ENCODE measurements at regions not wholly inside any gene's neighbourhood (a gene's known extent, or its start where the extent isn't known, plus 50 kb on each side); places are given as distances from the start of the nearest gene placed in this dataset.
"Not testable (repeated sequence)": the region's sequence is repeated elsewhere in the genome, so short reads cannot be mapped to it uniquely, and the experiment has no call there.

DNA sequence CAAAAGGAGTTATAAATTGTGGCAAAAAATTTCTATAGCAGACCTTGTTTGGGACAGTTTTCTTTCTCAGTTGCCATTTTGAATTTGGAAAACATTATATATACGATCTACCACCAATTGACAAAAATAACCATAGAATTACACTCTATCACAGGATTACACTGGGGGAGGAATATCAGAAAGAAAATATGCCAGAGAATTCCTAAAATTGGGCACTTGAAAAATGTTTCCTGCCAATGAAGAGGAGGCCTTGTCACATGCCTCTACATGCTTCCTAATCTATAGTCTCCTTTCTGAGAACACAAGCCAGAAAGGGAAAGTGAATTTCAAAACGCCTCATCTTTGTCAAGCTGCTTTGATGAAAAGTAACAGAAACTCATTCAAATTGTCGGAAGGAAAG lies 78.5 kb upstream of the DNAH5 start:
- Histone ChIP-seq H3K4me3 (replicated peaks; ENCODE audit: insufficient read depth, low read length) (no peak overlapping the region), H3K27me3 (ENCODE audit: insufficient read depth, poor library complexity, severe bottlenecking) (no peaks in the 10 kb centered on the region), H3K27ac (replicated peaks) (no peak overlapping the region)
- TF ChIP-seq REST (IDR thresholded peaks at IDR 0.05; ENCODE audit: insufficient replicate concordance, low read depth) (no peak), POLR2AphosphoS5 (IDR thresholded peaks at IDR 0.05; ENCODE audit: low read depth) (no peak), SPI1 (IDR thresholded peaks at IDR 0.05; ENCODE audit: borderline replicate concordance, low read depth) (no peak), GABPA (IDR thresholded peaks at IDR 0.05; ENCODE audit: low read depth) (no peak)
- TF ChIP-seq, protein P1, sequence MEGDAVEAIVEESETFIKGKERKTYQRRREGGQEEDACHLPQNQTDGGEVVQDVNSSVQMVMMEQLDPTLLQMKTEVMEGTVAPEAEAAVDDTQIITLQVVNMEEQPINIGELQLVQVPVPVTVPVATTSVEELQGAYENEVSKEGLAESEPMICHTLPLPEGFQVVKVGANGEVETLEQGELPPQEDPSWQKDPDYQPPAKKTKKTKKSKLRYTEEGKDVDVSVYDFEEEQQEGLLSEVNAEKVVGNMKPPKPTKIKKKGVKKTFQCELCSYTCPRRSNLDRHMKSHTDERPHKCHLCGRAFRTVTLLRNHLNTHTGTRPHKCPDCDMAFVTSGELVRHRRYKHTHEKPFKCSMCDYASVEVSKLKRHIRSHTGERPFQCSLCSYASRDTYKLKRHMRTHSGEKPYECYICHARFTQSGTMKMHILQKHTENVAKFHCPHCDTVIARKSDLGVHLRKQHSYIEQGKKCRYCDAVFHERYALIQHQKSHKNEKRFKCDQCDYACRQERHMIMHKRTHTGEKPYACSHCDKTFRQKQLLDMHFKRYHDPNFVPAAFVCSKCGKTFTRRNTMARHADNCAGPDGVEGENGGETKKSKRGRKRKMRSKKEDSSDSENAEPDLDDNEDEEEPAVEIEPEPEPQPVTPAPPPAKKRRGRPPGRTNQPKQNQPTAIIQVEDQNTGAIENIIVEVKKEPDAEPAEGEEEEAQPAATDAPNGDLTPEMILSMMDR (IDR thresholded peaks at IDR 0.05; ENCODE audit: insufficient read depth, low read length) = no peak
- DNase-seq (ENCODE audit: low read depth in 1 of 2, low spot score in 1 of 2) = no peak

GRCh38 chr5:14020944-14021343 lies 76.5 kb upstream of the DNAH5 start:
- not testable (repeated sequence) for H3K27ac ChIP-seq (replicated peaks); DNase-seq (ENCODE audit: low read depth in 1 of 2, low spot score in 1 of 2); H3K4me3 ChIP-seq (replicated peaks; ENCODE audit: insufficient read depth, low read length); H3K27me3 ChIP-seq (ENCODE audit: insufficient read depth, poor library complexity, severe bottlenecking)

DNA sequence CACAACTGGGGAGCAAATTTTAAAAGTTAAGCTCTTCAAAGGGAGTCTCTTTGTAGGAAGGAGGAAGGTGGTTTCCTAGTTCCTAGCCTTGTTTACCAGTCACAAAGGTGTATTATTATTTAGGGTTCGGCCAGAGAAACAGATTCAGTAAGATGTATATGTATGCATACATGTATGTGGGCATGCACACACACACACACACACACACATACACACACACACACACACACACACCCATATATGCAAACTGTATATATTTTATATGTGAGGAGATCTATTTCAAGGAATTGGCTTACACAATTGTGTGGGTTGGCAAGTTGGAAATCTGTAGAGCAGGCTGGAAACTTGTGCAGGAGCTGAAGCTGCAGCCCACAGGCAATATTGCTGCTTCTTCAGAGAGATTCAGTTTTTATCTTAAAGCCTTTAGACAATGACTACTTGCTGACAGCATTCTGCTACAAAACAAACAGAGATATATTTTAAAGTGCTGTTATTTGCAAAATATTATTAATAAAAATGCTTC lies 75.3 kb upstream of the DNAH5 start:
- Histone ChIP-seq H3K4me3 (replicated peaks; ENCODE audit: insufficient read depth, low read length) (no peak overlapping the region), H3K27ac (replicated peaks) (no peak overlapping the region), H3K27me3 (ENCODE audit: insufficient read depth, poor library complexity, severe bottlenecking) (no peaks in the 10 kb centered on the region)
- TF ChIP-seq REST (IDR thresholded peaks at IDR 0.05; ENCODE audit: insufficient replicate concordance, low read depth) (no peak), SPI1 (IDR thresholded peaks at IDR 0.05; ENCODE audit: borderline replicate concordance, low read depth) (no peak), POLR2AphosphoS5 (IDR thresholded peaks at IDR 0.05; ENCODE audit: low read depth) (no peak), GABPA (IDR thresholded peaks at IDR 0.05; ENCODE audit: low read depth) (no peak)
- TF ChIP-seq, protein P1 (IDR thresholded peaks at IDR 0.05; ENCODE audit: insufficient read depth, low read length) = no peak
- DNase-seq (ENCODE audit: low read depth in 1 of 2, low spot score in 1 of 2) = no peak

GRCh38 chr5:14017904-14018303 lies 73.4 kb upstream of the DNAH5 start:
- TF ChIP-seq, protein P1 (IDR thresholded peaks at IDR 0.05; ENCODE audit: insufficient read depth, low read length) = no peak
- no peak for TF ChIP-seq SPI1 (IDR thresholded peaks at IDR 0.05; ENCODE audit: borderline replicate concordance, low read depth)
- TF ChIP-seq GABPA (IDR thresholded peaks at IDR 0.05; ENCODE audit: low read depth) = no peak
- TF ChIP-seq POLR2AphosphoS5 (IDR thresholded peaks at IDR 0.05; ENCODE audit: low read depth) = no peak
- TF ChIP-seq REST (IDR thresholded peaks at IDR 0.05; ENCODE audit: insufficient replicate concordance, low read depth) = no peak
- Histone ChIP-seq H3K4me3 (replicated peaks; ENCODE audit: insufficient read depth, low read length) (no peak overlapping the region), H3K27ac (replicated peaks) (no peak overlapping the region), H3K27me3 (ENCODE audit: insufficient read depth, poor library complexity, severe bottlenecking) (no peaks in the 10 kb centered on the region)
- no peak for DNase-seq (ENCODE audit: low read depth in 1 of 2, low spot score in 1 of 2)

All from HL-60 (cell line).